Gastroesophageal sphincter (tissue), 4 donors: ENCODE measurements at regions not wholly inside any gene's neighbourhood (a gene's known extent, or its start where the extent isn't known, plus 50 kb on each side); places are given as distances from the start of the nearest gene placed in this dataset.
A peak's percentile ranks its signal among the peaks of the same experiment; 100 is the strongest.

Source experiments
- ATAC-seq: fragments of 150-250 bp; one replicate; pipeline ENCODE4 v1.9.1; 2016; ENCODE audit warnings: mild to moderate bottlenecking, moderate library complexity
- H3K27ac ChIP-seq, 4 donors: fragments of 200-600 bp; sonication (generic) in 3 of 4; 1 replicate in 3 of 4; 2 replicates in 1 of 4; pipeline ENCODE4 v1.5.1; 2016 to 2019
- H3K27me3 ChIP-seq: fragments of 200-600 bp; sonication (generic); one replicate; pipeline ENCODE4 v1.5.1; 2019
- H3K36me3 ChIP-seq, 2 donors: fragments of 200-600 bp; sonication (generic); one replicate each; pipeline ENCODE4 v1.5.1; 2019; ENCODE audit warnings: control low read depth in 1 of 2
- H3K4me1 ChIP-seq, 3 donors: fragments of 200-600 bp; sonication (generic); 1 replicate in 2 of 3; 2 replicates in 1 of 3; pipeline ENCODE4 v1.5.1; 2016 to 2019; ENCODE audit warnings: control low read depth in 2 of 3
- H3K4me3 ChIP-seq, 2 donors: fragments of 200-600 bp; sonication (generic); one replicate each; pipeline ENCODE4 v1.5.1; 2019; ENCODE audit warnings: mild to moderate bottlenecking in 1 of 2, moderate library complexity in 1 of 2
- H3K9me3 ChIP-seq, 3 donors: fragments of 200-600 bp; sonication (generic); one replicate each; pipeline ENCODE4 v1.5.1; 2017 to 2019; ENCODE audit warnings: control low read depth in 2 of 3
- EP300 ChIP-seq: sonication (generic); formaldehyde crosslinking; IDR thresholded peaks from one replicate; pipeline ENCODE4 v1.6.1; 2017; ENCODE audit warnings: antibody characterized with exemption, mild to moderate bottlenecking
- POLR2A ChIP-seq, 2 donors: fragments of 450-650 bp; IDR thresholded peaks; one replicate each; pipeline ENCODE4 v1.6.1; 2017; ENCODE audit warnings: antibody characterized with exemption in 2 of 2, mild to moderate bottlenecking in 2 of 2, moderate library complexity in 1 of 2
- POLR2AphosphoS5 ChIP-seq: sonication (generic); formaldehyde crosslinking; IDR thresholded peaks from one replicate; pipeline ENCODE4 v1.6.1; 2017; ENCODE audit warnings: antibody characterized with exemption
- WGBS, 2 donors: methylation state at CpG; one replicate each; pipeline ENCODE4 v1.1.5; 2018; ENCODE audit warnings: low coverage in 1 of 2; 5-methylcytosine and 5-hydroxymethylcytosine counted together
- TF ChIP-seq, protein P1 (sequence below), 4 experiments: fragments of 200-600 bp in 2 of 4; fragments of 450-650 bp in 2 of 4; sonication (generic) in 1 of 4; IDR thresholded peaks; one replicate each; pipeline ENCODE4 v1.5.1; 2017 to 2019; ENCODE audit warnings: antibody characterized with exemption in 4 of 4, mild to moderate bottlenecking in 2 of 4, moderate library complexity in 2 of 4

DNA sequence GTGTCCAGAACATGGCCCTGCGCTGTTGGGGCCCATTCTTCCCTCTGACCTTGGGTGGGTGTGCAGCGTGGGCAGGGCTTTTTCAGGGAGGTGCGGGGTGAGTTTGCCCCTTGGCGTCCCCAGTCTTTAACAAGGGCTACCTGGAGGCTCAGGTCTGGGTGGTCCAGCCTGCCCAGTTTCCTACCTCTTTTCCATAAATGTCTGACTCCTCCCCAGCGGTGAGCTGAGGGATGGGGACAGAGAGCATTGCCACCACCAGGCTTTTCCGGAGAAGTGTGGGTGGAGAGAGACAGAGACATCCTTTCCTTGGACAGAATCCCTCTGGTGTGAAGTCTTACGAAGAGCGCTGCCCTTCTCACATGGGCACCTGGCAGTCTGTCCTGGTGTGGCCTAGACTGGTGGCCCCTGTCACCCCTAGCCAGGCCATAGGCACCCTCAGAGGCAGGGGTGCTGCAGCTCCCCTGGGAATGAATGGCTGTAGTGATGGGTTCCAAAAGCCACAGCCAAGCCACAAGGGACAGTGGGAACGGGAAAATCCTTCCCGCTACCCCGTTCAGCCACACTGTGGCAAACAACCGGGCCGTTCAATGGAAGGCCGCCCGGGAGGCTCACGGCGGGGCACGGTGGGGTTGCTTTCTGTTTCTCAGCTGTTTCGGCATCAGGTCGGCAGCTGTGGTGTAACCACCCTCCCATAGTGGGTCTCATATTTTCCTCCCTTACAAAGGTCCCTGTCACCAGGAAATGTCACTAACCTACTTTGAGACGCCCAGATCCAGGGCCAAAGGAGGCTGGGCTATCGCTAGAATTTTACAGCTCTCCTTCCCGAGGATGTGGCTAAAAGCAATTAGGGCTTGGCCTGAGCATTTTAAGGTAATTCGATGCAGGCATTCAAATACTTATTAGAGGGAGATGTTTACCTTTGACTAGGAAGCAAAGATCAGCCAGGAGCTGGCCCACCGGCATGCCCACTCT, 61.9 kb upstream of the GSE1 start:
- ATAC-seq, result no peak
- Histone ChIP-seq H3K4me1 (peaks cover 0 to 37% (median 5%) of the 10 kb centered on the region in 3 donors), H3K36me3 (no peaks in the 10 kb centered on the region), H3K27me3 (no peaks in the 10 kb centered on the region), H3K27ac (no peak overlapping the region), H3K9me3 (no peaks in the 10 kb centered on the region), H3K4me3 (no peak overlapping the region)
- WGBS, 2 donors, result 79 to 94% methylated on average over 5 to 7 of the region's 25 CpGs
- no peak for TF ChIP-seq EP300
- TF ChIP-seq, protein P1, sequence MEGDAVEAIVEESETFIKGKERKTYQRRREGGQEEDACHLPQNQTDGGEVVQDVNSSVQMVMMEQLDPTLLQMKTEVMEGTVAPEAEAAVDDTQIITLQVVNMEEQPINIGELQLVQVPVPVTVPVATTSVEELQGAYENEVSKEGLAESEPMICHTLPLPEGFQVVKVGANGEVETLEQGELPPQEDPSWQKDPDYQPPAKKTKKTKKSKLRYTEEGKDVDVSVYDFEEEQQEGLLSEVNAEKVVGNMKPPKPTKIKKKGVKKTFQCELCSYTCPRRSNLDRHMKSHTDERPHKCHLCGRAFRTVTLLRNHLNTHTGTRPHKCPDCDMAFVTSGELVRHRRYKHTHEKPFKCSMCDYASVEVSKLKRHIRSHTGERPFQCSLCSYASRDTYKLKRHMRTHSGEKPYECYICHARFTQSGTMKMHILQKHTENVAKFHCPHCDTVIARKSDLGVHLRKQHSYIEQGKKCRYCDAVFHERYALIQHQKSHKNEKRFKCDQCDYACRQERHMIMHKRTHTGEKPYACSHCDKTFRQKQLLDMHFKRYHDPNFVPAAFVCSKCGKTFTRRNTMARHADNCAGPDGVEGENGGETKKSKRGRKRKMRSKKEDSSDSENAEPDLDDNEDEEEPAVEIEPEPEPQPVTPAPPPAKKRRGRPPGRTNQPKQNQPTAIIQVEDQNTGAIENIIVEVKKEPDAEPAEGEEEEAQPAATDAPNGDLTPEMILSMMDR (IDR thresholded peaks at IDR 0.05), result no peak
- no peak for TF ChIP-seq POLR2A (IDR thresholded peaks at IDR 0.05)
- TF ChIP-seq POLR2AphosphoS5, result no peak

DNA sequence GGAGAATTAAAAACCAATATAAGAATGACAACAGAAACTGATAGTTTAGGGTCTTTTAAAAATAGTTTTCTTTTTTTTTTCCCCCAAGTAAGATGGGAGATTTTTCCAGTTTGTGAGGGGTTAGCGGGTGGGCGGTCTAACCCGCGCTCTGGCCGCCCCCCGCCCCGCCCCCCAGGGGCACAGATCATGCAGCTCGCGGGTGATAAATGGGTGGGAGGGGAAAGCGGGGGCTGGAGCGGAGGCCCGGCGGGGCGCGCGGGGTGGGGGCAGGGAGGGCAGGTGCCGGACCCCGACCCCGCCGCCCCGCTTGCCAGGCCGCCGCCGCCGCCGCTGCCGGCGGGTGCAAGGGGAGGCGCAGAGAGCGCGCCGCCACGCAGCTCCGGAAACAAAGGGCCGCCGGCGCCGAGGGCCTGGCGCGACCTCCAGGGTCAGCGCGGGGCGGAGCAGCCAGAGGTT, 60.1 kb upstream of the GSE1 start:
- Histone ChIP-seq H3K4me1 (peaks cover 0 to 55% (median 14%) of the 10 kb centered on the region in 3 donors), H3K9me3 (no peaks in the 10 kb centered on the region), H3K27ac (peak overlapping the region in 3 of 4 donors; percentile 83 to 87 (median 86)), H3K4me3 (peak overlapping the region; percentile 73 to 82), H3K27me3 (no peaks in the 10 kb centered on the region), H3K36me3 (no peaks in the 10 kb centered on the region)
- no peak for ATAC-seq
- 4% methylated on average over 6 of the region's 43 CpGs; no CpG with 5 or more reads in 1 of the 2 donors for WGBS, 2 donors
- TF ChIP-seq POLR2A (IDR thresholded peaks at IDR 0.05), result no peak

DNA sequence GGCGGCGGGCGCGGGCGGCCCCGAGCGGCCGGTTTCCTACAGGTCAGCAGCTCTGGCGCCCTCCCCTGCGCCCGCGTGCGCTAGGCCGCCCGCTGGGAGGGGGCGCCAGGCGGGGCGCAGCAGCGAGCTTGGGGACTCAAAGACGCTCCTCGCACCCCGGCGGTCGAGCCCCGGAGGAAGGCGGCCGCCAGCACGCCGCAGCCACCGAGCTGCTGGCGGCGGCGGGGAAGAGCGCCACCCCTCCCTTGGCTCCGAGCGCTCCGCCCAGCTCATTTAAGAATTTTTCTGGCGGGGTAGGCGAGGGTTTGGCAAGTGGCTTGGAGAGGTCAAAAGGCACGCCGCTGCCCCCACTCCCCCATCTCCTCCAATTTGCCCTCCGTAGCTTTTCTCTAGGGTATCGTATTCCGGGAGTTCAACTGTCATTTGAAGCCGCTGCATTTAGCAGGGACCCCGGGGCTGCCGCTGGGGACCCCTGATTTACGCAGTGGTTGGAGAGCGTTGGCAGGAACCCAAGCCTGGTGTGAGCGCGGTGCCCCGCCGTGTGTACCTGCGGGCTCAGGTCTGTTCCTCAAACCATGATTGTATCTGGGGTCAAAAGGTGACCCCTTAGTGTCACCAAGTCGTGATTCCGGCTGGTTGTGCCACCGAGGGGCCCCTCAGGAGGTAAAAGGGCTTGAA, 59.5 kb upstream of the GSE1 start:
- Histone ChIP-seq H3K36me3 (no peaks in the 10 kb centered on the region), H3K4me3 (peak overlapping the region; percentile 73 to 82), H3K4me1 (peaks cover 0 to 61% (median 17%) of the 10 kb centered on the region in 3 donors), H3K27ac (peak overlapping the region; percentile 26 to 87 (median 84)), H3K9me3 (no peaks in the 10 kb centered on the region), H3K27me3 (no peaks in the 10 kb centered on the region)
- peak; percentile 53 for ATAC-seq
- WGBS, 2 donors, result 0 to 2% methylated on average over 2 to 12 of the region's 57 CpGs
- TF ChIP-seq, protein P1 (IDR thresholded peaks at IDR 0.05), result peak in 1 of 4 experiments; percentile 59
- TF ChIP-seq POLR2A (IDR thresholded peaks at IDR 0.05) (peak; percentile 31 to 35), EP300 (no peak)

DNA sequence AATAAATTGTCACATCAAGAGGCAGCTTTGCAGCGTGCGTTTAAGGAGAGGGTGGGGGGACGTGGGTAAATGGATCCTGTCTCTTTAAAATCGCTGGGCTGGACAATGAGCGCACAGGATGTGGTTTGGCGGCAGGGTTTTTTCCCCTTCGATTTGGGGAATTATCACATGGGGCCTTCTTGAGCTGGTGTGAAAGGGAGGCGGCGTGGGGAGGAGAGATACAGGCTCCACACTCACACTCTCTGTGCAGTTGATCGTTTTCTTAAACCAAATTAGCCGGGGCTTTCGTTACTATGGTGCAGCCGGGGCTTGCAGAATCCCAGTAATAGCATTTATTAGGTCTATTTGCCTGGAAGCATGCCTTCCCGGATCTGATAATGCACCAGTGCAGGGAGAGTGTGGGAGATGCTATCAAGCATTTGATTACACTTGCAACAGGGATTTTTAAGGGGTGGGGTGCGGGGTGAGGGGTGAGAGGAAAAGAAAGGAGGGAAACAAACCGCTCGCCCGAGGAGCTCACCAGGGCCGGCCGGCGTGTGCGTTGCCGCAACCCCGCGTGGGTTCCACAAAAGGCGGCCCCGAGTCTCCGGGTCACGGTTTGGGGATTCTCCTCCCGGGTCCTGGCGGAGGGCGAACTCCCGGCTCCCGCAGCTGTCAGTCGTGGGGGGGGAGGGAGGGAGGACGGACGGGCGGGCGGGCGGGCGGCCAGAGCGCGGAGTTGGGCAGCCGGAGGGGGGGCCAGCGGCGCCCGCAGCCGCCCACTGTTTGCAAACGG, 58.8 kb upstream of the GSE1 start:
- 0 to 1% methylated on average over 12 to 13 of the region's 49 CpGs for WGBS, 2 donors
- peak; percentile 57 for ATAC-seq
- Histone ChIP-seq H3K27me3 (no peaks in the 10 kb centered on the region), H3K27ac (peak overlapping the region; percentile 30 to 87 (median 84)), H3K9me3 (no peaks in the 10 kb centered on the region), H3K4me3 (peak overlapping the region; percentile 73 to 82), H3K4me1 (peaks cover 0 to 68% (median 19%) of the 10 kb centered on the region in 3 donors), H3K36me3 (no peaks in the 10 kb centered on the region)
- TF ChIP-seq POLR2A (IDR thresholded peaks at IDR 0.05), result no peak
- TF ChIP-seq, protein P1 (IDR thresholded peaks at IDR 0.05), result no peak
- no peak for TF ChIP-seq EP300
- no peak for TF ChIP-seq POLR2AphosphoS5
